Hepatocyte (in vitro differentiated cells): ENCODE measurements at regions not wholly inside any gene's neighbourhood (a gene's known extent, or its start where the extent isn't known, plus 50 kb on each side); places are given as distances from the start of the nearest gene placed in this dataset.

Experiments
- CTCF ChIP-seq: fragments of 200-600 bp; sonication (generic); IDR thresholded peaks from 2 replicates; pipeline ENCODE4 v1.5.1; 2016; ENCODE audit warnings: antibody characterized with exemption, mild to moderate bottlenecking; ENCODE audit not compliant: poor library complexity
- EZH2 ChIP-seq: fragments of 200-600 bp; sonication (generic); IDR thresholded peaks from 2 replicates; pipeline ENCODE4 v1.6.1; 2016; ENCODE audit warnings: antibody characterized with exemption, mild to moderate bottlenecking, borderline replicate concordance
- EZH2phosphoT487 ChIP-seq: fragments of 200-600 bp; sonication (generic); IDR thresholded peaks from one replicate; pipeline ENCODE4 v1.6.1; 2018; ENCODE audit warnings: antibody characterized with exemption, mild to moderate bottlenecking, low read depth, moderate library complexity; ENCODE audit not compliant: unreplicated experiment, severe bottlenecking

GRCh38 chr15:73805504-73806089 is 52.4 kb upstream of the INSYN1 start:
- no peak for TF ChIP-seq CTCF
- TF ChIP-seq EZH2phosphoT487 = no peak
- no peak for TF ChIP-seq EZH2
